ENCODE measurements at regions not wholly inside any gene's neighbourhood (a gene's known extent, or its start where the extent isn't known, plus 50 kb on each side); places are given as distances from the start of the nearest gene placed in this dataset.

DNA sequence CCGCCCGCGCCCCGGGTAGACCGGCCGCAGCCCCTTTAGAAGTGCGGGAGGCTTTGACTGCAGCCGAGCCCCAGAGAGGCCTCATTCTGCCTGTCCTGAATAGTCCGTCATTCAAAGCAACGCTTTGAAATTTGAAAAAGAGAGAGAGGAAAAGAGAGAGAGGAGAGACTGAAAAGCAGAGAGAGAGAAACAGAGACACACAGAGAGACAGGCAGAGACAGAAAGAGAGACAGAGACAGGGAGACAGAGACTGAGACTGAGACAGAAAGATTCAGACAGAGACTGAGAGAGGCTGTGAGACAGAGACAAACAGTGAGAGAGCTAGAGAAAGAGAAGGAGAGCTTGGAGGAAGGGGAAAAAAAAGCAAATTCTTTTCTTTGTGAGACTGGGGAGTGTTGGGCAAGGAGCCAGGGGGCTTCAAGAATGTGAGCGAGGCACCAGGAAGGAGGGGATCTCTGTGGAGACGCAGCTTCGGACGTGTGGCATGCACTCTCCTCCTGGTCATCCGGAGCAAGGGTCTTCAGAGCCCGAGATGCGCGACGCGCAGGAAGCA, 73.1 kb downstream of the MYCN start:
- TF ChIP-seq, protein P1, sequence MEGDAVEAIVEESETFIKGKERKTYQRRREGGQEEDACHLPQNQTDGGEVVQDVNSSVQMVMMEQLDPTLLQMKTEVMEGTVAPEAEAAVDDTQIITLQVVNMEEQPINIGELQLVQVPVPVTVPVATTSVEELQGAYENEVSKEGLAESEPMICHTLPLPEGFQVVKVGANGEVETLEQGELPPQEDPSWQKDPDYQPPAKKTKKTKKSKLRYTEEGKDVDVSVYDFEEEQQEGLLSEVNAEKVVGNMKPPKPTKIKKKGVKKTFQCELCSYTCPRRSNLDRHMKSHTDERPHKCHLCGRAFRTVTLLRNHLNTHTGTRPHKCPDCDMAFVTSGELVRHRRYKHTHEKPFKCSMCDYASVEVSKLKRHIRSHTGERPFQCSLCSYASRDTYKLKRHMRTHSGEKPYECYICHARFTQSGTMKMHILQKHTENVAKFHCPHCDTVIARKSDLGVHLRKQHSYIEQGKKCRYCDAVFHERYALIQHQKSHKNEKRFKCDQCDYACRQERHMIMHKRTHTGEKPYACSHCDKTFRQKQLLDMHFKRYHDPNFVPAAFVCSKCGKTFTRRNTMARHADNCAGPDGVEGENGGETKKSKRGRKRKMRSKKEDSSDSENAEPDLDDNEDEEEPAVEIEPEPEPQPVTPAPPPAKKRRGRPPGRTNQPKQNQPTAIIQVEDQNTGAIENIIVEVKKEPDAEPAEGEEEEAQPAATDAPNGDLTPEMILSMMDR (conservative IDR thresholded peaks at IDR 0.05; ENCODE audit: low read length): no peak
- TF ChIP-seq EZH2phosphoT487 (IDR thresholded peaks at IDR 0.05; ENCODE audit: borderline replicate concordance): no peak
